AG08396 (cell line): ENCODE measurements at regions not wholly inside any gene's neighbourhood (a gene's known extent, or its start where the extent isn't known, plus 50 kb on each side); places are given as distances from the start of the nearest gene placed in this dataset.

Experiments
- DNase-seq: peaks from one replicate; pipeline ENCODE4 v3.0.0; 2012; ENCODE audit warnings: low spot score, mixed read lengths

DNA sequence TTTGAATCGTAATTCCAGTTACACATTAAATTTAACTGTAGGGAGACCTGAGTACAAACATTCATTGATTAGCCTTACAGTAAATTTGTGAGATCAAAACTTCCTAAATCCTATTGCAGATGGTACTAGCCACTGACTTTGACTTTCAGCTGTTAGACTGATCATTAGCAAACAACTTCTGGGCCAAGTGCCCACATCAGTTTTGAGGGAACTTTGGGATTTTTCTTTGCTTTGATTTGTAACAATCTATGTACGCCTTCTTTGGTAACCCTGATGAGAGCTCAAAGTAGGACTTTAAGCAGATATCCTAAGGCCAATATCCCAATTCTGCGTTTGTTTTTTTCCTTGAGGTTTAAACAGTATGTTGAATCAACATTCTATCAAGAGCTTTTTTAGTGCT lies 131.5 kb downstream of the DLEU7 start:
- DNase-seq = no peak

DNA sequence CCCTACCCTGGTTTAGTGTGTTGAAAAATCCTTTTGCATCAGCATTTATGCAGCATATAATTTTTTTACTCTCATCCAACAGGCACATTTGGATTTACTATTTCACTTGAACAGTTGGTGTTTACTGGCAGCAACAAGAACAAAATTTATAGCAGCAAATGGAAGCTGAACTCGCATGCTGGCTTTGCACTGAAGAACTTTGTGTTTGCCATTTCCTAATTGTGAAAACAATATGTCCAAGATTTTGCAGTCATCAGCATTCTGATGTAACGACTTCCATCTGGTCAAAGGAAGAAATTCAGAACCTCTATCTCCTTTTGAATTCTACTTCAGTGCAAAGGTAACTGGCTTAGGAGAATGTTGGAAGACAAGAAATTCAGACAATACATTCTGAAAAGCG lies 131.0 kb downstream of the DLEU7 start:
- DNase-seq = no peak

DNA sequence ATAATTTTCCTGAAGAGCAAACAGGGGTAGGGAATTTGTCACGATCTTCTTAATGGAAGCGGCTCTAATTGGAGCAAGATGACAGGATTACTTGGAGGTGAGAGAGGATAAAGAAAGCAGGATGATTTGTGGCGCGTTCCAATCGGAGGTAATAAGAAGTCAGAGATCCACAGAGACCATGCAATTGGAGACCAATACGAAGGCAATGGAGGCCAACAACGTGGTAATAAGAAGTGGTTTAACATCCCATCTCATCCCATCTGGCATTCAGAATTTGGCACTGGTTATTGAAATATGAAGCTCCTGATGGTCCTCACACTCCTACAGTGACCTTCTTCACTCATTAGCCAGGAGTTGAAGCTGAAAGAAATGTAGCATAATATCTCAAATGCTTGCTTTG lies 130.6 kb downstream of the DLEU7 start:
- no peak for DNase-seq

DNA sequence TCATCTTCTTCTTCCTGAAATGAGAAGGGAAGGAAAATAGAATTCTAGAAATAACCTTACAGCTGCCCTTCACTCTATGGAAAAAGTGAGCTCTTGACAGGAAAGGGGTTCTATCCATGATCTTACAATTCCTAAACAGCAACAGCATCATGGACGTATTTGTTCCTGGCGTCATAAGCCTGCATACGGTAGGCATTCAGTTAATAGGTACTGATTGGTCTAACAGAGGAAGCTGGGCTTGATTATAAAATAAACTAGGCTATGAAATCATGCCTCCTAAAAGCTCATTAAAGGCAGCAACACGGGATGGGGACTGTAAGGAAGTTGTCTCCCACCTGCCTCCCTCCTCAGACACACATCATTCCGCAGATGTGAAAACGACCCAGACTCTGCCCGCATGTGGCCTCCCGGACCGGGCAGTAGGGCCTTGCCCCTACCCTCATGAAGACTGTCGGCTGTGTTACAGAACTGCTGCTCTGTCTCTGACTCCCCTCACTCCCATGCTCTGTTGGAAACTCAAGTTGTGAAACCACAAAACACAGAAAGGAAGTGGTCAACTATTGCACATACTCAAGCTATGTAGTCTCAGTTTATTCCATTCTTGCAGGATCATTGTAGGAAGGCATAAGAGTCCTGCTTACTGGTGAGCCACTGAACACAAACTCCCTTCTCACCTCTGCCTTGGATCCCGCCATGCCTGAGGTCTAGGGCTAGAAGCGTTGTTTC lies 129.8 kb downstream of the DLEU7 start:
- DNase-seq = peak; percentile 9

DNA sequence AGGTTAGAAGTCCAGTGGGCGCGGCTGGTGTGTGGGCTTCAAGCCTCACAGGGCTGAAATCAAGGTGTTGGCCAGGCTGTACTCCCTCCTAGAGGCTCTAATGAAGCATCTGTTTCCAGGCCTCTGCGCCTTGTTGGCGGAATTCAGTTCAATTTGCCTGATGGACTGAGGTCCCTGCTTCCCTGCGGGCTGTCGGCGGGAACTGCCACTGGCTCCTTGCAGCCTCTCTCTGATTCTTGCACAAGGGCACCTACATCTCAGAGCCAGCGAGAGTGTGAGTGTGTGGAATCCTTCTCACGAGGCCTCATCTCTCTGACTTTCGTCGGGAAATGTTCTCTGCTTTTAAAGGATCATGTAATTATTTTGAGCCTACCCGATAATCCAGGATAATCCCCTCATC lies 128.6 kb downstream of the DLEU7 start:
- DNase-seq = no peak

DNA sequence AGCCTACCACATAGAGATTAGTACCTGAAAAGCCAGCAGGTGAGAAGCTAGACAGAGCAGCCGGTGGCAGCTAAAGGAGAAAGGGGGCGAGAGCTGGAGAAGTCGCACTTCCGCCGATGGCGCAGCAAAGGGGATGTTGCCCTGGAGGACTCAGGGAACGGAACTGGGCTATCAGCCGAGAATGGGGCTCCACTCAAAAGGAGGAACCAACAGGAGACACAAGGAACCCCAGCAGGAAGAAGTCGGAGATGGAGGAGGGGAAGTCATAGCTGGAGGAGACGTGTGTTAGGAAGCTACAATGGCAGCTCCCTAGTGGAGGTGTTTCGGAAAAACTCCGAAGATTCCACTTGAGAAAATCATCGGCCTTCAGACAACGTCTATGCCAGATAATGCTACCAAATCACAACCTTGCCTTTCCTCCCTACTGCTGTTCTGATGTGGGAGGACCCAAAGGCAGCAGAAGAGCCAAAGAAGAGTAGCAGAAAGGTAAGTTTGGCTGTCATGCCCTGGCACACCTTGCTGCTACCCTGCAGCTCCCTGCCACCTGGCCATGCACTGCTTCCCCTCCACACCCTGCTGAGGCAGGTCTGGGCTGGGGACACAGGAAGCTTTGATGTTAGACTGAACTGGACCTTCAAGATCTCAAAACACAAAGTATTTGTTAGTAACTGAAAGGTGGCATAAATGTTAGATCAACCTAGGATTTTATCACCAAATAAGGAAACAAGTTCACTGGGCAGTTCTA lies 127.9 kb downstream of the DLEU7 start:
- DNase-seq = no peak

DNA sequence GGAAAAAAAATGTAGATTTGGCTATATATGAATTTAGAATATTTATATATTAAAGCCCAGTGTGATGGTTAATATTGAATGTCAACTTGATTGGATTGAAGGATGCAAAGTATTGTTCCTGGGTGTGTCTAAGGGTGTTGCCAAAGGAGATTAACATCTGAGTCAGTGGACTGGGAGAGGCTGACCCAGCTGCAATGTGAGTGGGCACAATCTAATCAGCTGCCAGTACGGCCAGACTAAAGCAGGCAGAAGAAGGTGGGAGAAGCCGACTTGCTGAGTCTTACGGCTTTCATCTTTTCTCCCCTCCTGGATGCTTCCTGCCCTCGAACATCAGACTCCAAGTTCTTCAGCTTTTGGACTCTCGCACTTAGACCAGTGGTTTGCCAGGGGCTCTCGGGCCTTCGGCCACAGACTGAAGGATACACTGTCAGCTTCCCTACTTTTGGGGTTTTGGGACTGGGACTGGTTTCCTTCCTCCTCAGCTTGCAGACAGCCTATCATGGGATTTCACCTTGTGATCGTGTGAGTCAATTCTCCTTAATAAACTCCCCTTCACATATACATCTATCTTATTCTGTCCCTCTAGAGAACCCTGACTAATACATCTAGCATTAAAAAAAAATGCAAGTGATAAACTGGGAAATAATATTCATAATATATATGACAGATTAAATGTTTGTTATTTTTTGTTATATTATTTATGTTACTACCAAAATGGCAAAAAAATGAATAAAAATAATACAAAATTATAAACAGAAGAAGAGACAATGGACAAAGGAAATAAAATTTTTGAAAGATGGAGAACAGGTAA lies 122.4 kb downstream of the DLEU7 start:
- no peak for DNase-seq

DNA sequence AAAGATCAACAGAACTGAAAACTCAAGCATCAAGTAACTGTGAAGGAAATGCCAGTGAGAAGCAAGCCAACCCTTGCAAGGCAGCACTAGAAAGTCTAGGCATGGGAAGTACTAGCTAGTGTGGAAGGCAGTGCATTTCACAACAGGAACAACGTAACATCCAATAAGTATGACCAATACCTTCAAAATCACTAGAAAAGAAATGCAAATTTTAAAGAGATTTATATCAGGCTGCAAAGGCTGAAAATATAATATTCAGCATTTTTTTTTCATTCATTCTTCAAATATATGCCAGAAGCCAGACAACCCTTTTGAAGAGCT lies 121.9 kb downstream of the DLEU7 start:
- DNase-seq = no peak

DNA sequence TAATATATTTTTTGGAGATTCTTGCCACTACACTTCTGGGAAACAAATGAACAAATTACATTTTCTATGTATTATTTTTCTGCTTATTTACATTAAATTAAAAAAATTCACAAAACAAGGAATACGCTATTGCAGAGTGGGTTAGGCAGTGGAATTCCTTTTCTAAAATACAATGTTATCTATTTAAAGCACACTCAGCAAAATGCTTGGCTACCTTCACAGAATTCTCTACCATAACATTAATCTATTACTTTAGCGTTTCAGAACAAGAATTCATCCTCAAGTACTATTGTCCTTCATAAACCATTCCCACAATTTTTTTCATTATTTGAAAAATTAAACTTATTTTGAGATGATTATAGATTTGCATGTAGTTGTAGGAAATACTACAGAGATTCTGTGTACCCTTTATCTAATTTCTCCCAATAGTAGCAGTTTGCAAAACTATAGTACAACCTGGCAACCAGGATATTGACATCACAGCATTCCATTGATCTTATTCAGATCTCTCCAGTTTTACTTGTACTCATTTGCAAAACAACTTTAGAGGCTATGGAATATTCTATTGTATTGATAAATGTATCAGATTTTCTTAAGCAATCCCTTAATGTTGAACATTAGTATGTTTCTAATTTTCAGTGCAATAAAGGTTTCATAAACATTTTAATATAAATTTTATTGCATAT lies 120.9 kb downstream of the DLEU7 start:
- no peak for DNase-seq

DNA sequence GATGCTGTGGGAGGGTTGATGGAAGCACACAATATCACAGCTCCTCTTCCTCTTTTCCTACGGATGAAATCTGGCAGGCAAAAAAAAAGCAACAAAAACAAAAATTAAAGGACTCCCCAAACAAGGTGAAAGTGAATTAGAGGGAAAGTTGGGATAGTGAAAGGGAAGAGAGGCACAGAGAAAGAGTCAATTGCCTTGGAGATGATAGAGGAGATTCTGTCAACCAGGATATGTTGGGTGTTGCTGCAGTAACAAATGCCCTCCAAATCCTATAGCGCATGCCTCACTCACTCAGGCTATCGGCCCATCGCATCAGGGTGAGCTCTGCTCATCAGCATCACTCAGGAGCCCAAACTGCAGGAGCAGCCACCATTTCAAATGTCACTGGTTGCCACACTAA lies 119.1 kb downstream of the DLEU7 start:
- DNase-seq = no peak

DNA sequence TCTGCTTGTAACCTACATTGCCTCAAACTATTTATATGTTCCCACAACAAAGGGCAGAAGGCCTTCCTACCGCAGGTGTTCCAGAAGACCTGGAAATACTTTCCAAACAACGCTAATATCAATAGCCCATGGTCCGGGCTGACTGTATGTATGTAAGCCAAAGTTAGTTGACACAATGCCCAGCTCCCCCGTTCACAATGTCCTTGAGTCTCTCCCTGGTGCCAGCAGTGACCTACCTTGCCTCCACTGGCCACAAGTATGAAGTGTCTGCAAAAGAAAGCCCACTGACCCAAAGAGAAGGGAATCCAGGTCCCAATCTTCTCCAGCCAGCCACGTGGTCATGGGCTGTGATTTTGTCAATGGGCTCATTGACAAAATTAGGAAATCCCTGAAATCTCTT lies 118.6 kb downstream of the DLEU7 start:
- no peak for DNase-seq

DNA sequence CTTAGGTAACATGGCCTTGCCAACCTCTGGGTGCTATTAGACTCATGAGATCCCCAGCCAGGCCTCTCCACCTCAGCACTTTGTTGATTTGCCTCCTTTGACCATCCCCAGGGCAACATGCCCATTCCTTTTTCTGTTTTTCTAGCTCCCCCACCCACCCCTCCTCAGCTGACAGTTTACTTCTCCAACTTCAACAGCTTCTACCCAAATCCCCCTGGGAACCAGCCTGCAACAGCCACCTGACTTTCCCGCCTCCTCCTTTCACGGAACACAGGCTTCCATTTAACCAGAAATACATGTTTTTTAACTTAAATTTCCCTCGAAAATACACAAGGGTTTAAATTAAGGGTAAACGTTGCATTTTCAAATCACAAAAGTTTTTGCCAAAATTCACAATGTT lies 117.3 kb downstream of the DLEU7 start:
- no peak for DNase-seq

DNA sequence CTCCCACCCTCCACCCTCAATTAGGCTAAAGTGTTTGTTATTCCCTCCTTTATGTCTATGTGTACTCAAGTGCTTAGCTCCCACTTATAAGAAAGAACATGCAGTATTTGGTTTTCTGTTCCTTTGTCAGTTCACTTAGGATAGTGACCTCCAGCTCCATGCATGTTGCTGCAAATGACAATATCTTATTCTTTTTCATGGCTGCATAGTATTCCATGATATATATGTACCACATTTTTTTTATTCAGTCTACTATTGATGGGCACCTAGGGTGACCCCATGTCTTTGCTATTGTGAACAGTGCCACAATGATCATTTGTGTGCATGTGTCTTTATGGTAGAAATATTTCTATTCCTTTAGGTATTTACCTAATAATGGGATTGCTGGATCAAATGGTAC lies 114.3 kb downstream of the DLEU7 start:
- no peak for DNase-seq

DNA sequence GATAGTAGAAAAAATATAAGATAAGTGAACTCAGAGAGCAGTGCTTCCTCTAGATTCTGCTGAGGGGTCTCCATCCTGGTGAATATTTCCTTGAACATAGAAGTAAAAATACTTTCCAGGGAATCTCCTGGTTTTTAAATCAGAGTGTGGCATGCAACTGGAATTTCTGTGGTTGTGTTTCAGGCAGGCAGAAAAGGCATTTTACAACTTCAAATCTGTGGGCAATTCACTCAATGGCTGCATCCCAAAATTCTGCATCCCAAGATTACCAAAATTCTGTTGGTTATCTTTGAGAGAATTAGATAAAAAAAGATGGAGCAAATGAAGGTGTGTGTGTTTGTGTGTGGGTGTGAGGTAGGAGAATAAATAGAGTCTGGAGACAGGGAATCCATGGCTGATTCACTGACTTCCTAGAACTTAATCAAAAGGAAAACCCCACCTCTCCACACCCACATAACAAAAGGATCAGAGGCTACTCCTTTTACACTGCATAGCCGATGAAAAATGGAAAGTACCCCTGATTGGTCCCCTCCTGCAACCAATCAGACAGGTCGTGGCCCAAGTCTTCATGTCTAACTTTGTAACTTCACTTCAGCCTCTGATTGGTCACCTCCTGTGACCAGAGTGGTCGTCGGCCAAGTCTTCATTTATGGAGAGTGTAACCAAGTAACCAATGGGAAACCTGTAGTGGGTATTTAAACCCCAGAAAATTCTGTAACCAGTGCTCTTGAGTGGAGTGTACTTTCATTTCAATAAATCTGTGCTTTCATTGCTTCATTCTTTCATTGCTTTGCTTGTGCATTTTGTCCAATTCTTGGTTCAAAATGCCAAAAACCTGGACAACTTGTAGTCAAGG lies 112.8 kb downstream of the DLEU7 start:
- no peak for DNase-seq

DNA sequence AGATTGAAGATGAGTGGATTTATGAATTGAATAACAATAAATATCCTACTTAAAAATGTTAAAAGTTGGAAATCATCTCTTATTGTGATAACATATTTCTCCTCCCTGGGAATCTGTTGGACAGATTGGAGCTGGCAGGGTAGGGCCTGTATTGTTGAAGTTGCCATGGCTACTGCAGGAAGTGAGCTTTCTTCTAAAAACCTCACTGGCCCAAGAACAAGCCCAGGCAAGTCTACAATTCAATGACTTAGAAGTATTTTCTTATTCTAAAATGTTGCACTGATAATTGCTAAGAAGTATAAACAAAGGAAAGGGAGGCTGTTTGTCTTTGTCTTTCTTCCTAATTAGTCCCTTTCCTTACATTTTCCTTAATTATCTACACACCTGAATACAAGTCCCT lies 112.1 kb downstream of the DLEU7 start:
- DNase-seq = peak; percentile 36

DNA sequence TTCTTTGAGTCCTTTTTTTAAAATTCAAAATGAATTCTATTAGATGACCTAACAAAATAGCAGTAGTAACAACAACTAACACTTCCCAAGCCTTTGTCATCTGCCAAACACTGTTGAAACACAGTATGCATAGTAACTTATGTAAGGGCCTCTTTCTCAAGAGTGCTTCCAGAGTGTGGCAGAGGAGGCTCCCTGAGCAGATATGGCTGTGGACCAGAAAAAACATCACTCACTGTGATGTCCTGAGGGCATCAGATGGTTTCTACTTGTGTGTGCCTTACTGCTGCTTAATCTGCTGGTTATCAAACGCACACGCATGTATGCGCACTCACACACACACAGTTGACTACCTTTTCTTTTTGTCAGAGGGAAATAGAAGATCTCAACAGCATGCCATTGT lies 110.8 kb downstream of the DLEU7 start:
- no peak for DNase-seq

DNA sequence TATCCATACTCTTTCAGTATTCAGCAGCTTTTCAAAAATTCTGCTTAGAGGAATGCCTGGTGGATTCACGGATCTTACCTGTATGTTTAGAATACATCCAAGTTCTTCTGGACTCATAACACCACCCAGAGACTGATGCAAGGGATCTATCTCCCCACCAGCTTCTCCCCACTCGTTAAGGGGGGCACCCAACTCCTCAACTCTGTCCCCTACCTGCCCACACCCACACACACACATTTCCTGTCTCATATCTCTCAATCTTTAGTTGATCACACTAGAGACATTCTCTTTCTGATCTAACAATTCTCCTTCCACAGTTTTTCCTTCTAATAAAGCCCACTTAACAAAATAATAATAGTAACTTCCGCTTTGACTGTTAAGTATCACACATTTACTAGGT lies 110.1 kb downstream of the DLEU7 start:
- no peak for DNase-seq

DNA sequence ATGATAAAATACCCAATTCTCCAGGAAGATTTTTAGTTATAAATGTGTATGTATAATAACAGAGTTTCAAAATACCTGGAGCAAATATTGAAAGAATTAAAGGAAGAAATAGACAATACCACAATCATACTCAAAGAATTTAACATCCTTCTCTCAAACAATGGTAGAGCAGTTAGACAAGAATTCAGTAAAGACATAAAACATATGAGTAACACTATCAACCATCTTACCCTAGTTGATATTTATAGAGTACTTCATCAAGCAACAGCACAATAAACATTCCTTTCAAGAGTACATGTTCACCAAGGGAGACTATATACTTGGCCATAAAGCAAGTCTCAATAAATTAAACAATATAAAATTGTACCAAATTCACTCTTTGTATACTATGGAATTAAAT lies 108.4 kb downstream of the DLEU7 start:
- DNase-seq = no peak

DNA sequence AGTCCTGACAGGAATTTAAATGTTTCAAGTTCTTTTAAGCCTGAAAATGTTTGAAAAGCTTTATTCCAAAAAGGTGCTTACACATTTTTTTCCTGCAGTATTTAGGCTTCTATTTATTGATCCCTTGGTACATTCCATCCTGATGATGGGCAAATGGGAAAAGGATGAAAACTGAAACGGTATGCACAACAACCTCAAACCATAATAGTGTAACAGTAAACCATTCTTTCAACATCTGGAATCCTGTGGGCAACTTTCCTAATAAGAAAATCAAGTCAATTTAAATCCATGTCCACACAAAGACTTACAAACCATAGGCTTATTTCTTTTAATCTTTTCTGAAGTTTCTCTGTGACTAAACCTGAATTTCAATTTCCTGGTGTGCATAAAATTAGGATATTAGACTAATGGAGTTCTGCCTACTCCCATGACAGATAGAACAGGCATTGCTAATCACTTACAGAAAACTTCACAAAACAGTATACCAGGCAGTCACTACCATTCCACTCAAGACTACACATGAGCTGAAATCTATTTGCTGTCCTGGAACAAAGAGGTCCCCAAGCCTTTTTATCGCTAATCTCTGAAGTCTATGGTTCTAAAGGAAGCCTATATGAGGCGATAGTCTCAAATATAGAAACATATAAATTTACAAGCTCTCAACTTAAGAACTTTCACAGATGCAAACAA lies 103.3 kb downstream of the DLEU7 start:
- no peak for DNase-seq

DNA sequence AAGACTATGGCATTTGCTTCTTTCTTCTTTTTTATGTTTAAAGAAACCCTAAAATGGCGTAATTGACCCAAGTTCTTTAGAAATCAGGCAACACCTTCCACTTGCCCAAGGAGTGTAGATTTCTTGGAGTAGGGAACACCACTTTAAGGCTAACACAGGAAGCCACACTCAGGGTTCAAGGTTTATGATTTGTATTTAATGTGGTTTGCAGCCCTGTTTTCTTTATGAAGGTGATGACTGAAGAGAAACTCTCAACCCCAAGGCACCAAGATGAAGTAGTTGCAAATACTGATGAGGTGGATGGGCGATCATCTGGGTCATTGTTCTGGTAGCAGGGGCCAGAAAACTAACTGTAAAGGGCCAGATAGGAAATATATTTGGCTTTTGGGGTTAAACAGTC lies 101.1 kb downstream of the DLEU7 start:
- DNase-seq = no peak

DNA sequence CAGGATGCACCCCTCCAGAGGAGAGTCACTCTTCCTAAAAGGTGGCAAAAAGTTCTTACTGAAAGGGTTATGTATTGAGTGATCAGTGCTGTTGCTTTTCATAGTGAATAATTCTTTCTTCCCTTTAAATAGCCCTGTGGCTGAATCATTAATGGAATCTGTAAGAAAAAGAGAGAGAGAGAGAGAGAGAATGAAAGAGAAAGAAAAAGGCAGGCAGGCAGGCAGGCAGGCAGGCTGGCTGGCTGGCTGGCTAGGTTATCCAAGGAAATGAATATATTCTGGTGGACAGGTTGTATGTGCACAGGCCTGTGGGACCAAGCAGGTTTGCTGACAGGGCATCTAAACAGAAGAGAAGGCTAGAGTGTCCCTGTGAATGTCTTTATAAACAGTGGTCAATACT lies 100.5 kb downstream of the DLEU7 start:
- DNase-seq = no peak
